ENCODE measurements at regions not wholly inside any gene's neighbourhood (a gene's known extent, or its start where the extent isn't known, plus 50 kb on each side); places are given as distances from the start of the nearest gene placed in this dataset.
"Not testable (repeated sequence)": the region's sequence is repeated elsewhere in the genome, so short reads cannot be mapped to it uniquely, and the experiment has no call there.

DNA sequence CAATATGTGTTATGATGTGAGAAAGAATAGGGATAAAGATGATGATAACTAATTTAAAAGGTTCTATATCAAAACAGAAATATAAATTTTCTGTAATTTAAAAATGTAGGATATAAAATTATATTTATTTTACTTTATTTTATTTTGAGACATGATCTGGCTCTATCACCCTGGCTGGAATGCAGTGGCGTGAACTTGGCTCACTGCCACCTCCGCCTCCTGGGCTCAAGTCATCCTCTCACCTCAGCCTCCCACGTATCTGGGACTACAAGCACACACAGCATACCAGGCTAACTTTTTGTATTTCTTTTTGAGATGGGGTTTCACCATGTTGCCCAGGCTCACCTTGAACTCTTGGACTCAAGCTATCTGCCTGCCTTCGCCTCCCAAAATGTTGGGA is 214.9 kb upstream of the SLITRK1 start:
- H3K27ac ChIP-seq: no peak overlapping the region
- no peak overlapping the region for H3K4me3 ChIP-seq
- intact Hi-C loops (cut with DNase I; ENCODE audit: low total_unique reads): no loop called here
- H3K4me1 ChIP-seq: no peaks in the 10 kb centered on the region
- DNase-seq: no peak
- H3K9me3 ChIP-seq: no peaks in the 10 kb centered on the region
- no peaks in the 10 kb centered on the region for H3K36me3 ChIP-seq
- no peaks in the 10 kb centered on the region for H3K27me3 ChIP-seq
- TF ChIP-seq POLR2AphosphoS5 (IDR thresholded peaks at IDR 0.05) (no peak), POLR2A (IDR thresholded peaks at IDR 0.05) (no peak), EP300 (IDR thresholded peaks at IDR 0.05) (no peak)
- TF ChIP-seq, protein P1, sequence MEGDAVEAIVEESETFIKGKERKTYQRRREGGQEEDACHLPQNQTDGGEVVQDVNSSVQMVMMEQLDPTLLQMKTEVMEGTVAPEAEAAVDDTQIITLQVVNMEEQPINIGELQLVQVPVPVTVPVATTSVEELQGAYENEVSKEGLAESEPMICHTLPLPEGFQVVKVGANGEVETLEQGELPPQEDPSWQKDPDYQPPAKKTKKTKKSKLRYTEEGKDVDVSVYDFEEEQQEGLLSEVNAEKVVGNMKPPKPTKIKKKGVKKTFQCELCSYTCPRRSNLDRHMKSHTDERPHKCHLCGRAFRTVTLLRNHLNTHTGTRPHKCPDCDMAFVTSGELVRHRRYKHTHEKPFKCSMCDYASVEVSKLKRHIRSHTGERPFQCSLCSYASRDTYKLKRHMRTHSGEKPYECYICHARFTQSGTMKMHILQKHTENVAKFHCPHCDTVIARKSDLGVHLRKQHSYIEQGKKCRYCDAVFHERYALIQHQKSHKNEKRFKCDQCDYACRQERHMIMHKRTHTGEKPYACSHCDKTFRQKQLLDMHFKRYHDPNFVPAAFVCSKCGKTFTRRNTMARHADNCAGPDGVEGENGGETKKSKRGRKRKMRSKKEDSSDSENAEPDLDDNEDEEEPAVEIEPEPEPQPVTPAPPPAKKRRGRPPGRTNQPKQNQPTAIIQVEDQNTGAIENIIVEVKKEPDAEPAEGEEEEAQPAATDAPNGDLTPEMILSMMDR (IDR thresholded peaks at IDR 0.05): no peak
- WGBS, 5 donors: 52 to 83% (median 69%) methylated on average over 4 of the region's 4 CpGs

DNA sequence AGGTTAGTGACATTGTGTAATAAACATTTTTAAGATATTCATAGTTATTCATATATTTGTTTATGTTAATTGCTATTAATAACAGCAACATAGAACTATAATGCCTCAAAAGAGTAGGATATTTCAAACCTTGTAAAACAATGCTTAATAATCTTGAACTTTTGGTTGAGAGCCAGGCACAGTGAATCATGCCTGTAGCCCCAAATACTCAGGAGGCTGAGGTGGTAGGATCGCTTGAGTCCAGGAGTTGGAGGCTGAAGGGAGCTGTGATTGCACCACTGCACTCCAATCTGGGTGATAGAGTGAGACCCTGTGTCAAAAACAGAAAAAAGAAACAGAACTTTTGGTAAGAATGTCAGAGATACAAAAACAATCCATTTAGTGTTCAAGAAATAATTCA is 213.9 kb upstream of the SLITRK1 start:
- H3K27ac ChIP-seq: no peak overlapping the region
- no peaks in the 10 kb centered on the region for H3K4me1 ChIP-seq
- H3K27me3 ChIP-seq: no peaks in the 10 kb centered on the region
- no peak for DNase-seq
- peaks cover 0 to 4% (median 0%) of the 10 kb centered on the region in 4 donors for H3K9me3 ChIP-seq
- no peaks in the 10 kb centered on the region for H3K36me3 ChIP-seq
- WGBS, 5 donors: 75 to 94% (median 87%) methylated on average over 1 of the region's 1 CpG
- intact Hi-C loops (cut with DNase I; ENCODE audit: low total_unique reads): no loop called here
- TF ChIP-seq, protein P1 (IDR thresholded peaks at IDR 0.05): no peak
- no peak for TF ChIP-seq EP300 (IDR thresholded peaks at IDR 0.05)
- no peak for TF ChIP-seq POLR2AphosphoS5 (IDR thresholded peaks at IDR 0.05)
- no peak for TF ChIP-seq POLR2A (IDR thresholded peaks at IDR 0.05)
- no peak overlapping the region for H3K4me3 ChIP-seq

DNA sequence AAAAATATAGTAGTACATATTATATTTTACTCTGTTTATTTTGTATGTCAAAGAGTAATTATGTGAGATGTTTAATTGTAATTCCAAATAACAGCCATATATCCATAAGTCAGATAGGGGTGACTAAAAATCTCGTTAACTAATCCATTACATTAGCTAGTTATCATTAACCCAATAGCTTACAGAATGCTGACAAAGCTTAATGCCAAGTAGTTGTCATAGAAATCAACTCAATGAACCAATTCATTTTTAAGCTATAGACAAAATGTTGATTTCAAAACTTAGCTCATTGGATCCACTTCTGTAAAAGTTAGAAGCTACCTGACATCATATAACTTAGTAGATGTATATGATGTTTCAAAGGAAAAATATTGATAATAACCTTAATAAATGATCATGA is 206.7 kb upstream of the SLITRK1 start:
- intact Hi-C loops (cut with DNase I; ENCODE audit: low total_unique reads): no loop called here
- TF ChIP-seq POLR2A (IDR thresholded peaks at IDR 0.05) (no peak), POLR2AphosphoS5 (IDR thresholded peaks at IDR 0.05) (no peak)
- H3K27me3 ChIP-seq: no peaks in the 10 kb centered on the region
- no peak overlapping the region for H3K27ac ChIP-seq
- no peak overlapping the region for H3K4me3 ChIP-seq
- H3K36me3 ChIP-seq: no peaks in the 10 kb centered on the region
- 32 to 55% (median 46%) methylated on average over 1 of the region's 1 CpG for WGBS, 5 donors
- no peak for DNase-seq
- no peaks in the 10 kb centered on the region for H3K4me1 ChIP-seq
- peaks cover 0 to 20% (median 8%) of the 10 kb centered on the region in 4 donors for H3K9me3 ChIP-seq

DNA sequence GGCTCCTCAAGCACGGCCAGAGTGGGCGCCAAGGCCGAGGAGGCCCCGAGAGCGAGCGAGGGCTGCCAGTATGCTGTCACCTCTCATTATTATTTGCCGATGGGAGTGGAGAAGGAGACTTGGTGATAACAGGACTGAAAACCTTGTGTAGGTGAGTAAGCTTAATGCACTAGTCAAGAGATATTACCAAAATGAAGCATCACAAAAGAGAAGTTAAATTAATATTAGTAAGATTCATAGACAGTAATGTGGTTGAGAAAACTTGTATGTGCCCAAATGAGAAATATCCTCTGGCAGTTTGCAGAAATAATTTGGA is 204.5 kb upstream of the SLITRK1 start:
- intact Hi-C loops (cut with DNase I; ENCODE audit: low total_unique reads): no loop called here
- WGBS, 5 donors: 71 to 93% (median 86%) methylated on average over 7 of the region's 7 CpGs

DNA sequence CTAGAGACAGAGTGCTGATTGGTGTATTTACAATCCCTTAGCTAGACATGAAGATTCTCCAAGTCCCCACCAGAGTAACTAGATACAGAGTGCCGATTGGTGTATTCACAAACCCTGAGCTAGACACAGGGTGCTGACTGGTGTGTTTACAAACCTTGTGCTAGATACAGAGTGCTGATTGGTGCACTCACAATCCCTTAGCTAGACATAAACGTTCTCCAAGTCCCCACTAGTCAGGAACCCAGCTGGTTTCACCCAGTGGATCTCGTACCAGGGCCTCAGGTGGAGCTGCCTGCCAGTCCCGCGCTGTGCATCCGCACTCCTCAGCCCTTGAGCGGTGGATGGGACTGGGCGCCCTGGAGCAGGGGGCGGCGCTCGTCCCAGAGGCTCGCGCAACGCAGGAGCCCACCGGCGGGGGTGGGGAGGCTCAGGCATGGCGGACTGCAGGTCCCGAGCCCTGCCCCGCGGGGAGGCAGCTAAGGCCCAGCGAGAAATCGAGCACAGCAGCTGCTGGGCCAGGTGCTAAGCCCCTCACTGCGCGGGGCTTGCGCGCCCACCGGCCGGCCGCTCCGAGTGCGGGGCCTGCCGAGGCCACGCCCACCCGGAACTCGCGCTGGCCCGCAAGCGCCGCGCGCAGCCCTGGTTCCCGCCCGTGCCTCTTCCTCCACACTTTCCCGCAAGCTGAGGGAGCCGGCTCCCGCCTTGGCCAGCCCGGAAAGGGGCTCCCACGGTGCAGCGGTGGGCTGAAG is 204.0 kb upstream of the SLITRK1 start:
- peak in 1 of 2 donors; percentile 21 for DNase-seq

More for the DNA sequence above, 204.5 kb upstream of the SLITRK1 start:
- no peaks in the 10 kb centered on the region for H3K36me3 ChIP-seq
- no peaks in the 10 kb centered on the region for H3K27me3 ChIP-seq
- peak overlapping the region in 2 of 4 donors; percentile 4 to 30 for H3K4me3 ChIP-seq
- H3K4me1 ChIP-seq: no peaks in the 10 kb centered on the region
- peaks cover 0 to 18% (median 8%) of the 10 kb centered on the region in 4 donors for H3K9me3 ChIP-seq
- H3K27ac ChIP-seq: no peak overlapping the region
- no peak for DNase-seq
- TF ChIP-seq POLR2AphosphoS5 (IDR thresholded peaks at IDR 0.05): no peak
- TF ChIP-seq EP300 (IDR thresholded peaks at IDR 0.05): no peak
- TF ChIP-seq, protein P1 (IDR thresholded peaks at IDR 0.05): no peak
- no peak for TF ChIP-seq POLR2A (IDR thresholded peaks at IDR 0.05)

More for the DNA sequence above, 204.0 kb upstream of the SLITRK1 start:
- 76 to 93% (median 84%) methylated on average over 25 to 49 of the region's 49 CpGs for WGBS, 5 donors
- H3K27ac ChIP-seq; H3K27me3 ChIP-seq; intact Hi-C loops (cut with DNase I; ENCODE audit: low total_unique reads); H3K36me3 ChIP-seq; H3K4me1 ChIP-seq: not testable (repeated sequence)
- H3K4me3 ChIP-seq: peak overlapping the region in 2 of 4 donors; percentile 4 to 30
- peaks cover 0 to 16% (median 8%) of the 10 kb centered on the region in 4 donors for H3K9me3 ChIP-seq

Measured in stomach (tissue), 8 donors.